ENCODE measurements at regions not wholly inside any gene's neighbourhood (a gene's known extent, or its start where the extent isn't known, plus 50 kb on each side); places are given as distances from the start of the nearest gene placed in this dataset.

DNA sequence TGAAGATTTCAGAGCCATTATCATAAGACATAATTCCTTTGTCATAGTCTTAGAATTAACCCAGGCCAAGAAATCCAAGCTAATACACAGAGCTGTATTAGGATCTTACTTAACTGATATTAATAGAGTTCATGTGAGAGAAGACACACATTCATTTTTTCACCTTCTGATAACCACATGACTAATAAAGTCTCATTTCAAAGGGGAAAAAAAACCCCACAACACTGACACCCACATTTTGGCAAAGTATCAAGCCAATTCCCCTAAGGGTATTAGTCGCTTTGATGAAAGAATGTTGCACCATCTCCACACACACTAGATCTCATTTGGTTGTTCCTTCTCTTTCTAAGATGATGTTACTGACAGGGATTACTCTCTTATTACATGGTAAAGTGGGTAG is 344.4 kb upstream of the ESRRG start:
- no peak for ATAC-seq (ENCODE audit: low FRiP score)
- no peak for DNase-seq (ENCODE audit: low spot score)
- TF ChIP-seq, protein P1, sequence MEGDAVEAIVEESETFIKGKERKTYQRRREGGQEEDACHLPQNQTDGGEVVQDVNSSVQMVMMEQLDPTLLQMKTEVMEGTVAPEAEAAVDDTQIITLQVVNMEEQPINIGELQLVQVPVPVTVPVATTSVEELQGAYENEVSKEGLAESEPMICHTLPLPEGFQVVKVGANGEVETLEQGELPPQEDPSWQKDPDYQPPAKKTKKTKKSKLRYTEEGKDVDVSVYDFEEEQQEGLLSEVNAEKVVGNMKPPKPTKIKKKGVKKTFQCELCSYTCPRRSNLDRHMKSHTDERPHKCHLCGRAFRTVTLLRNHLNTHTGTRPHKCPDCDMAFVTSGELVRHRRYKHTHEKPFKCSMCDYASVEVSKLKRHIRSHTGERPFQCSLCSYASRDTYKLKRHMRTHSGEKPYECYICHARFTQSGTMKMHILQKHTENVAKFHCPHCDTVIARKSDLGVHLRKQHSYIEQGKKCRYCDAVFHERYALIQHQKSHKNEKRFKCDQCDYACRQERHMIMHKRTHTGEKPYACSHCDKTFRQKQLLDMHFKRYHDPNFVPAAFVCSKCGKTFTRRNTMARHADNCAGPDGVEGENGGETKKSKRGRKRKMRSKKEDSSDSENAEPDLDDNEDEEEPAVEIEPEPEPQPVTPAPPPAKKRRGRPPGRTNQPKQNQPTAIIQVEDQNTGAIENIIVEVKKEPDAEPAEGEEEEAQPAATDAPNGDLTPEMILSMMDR (IDR thresholded peaks at IDR 0.05): no peak

DNA sequence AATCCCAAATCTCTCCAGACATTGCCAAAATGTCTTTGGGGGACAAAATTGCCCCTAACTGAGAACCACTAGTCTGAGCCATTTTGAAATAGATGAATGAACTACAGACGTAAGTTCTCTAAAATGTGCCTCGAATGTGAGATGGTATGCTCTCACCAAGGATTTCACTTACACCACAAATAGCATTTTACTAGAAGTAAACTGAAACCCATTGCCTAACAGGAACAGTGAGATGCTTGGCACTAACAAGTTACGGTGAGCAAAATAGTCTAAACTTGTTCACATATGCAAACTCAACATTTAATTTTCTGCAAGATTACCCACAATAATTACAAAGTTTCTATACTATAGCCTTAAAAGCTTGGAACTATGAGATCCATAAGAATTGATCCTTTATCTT is 343.6 kb upstream of the ESRRG start:
- TF ChIP-seq, protein P1 (IDR thresholded peaks at IDR 0.05): no peak
- no peak for ATAC-seq (ENCODE audit: low FRiP score)
- no peak for DNase-seq (ENCODE audit: low spot score)

DNA sequence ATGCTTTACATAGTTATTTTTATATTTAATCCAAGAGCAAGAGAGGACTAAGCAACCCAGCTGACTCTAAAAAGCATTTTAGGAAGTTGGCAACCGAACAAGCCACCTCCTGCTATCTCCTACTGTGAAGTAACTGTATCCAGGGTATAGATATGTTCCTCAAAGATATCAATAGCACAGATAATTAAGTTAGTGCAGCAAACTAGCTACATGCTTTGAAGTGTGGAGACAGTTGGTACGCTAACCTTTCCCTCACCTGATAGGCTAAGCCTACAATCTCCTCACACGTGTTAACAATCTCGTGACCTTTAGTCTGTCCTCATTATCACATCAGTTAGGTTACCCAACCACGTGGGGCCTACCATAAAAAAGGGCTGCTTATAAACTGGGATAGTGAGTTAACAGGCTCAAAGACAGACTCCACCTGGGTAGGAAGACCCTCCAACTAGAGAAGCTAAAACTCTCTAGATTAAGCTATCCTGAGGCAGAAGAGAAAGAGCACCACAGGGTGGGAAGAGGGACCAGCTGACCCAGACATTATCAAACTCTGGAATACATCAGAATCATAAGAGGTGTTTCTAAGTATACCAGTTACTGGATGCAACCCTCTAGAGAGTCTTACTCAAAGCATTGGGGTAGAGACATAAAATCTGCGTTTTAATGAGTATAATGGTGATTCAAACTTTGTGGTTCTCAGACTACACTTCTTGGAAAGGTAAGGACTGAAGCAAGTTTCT is 340.1 kb upstream of the ESRRG start:
- ATAC-seq (ENCODE audit: low FRiP score) (no peak), DNase-seq (ENCODE audit: low spot score) (no peak)
- TF ChIP-seq, protein P1 (IDR thresholded peaks at IDR 0.05): no peak

DNA sequence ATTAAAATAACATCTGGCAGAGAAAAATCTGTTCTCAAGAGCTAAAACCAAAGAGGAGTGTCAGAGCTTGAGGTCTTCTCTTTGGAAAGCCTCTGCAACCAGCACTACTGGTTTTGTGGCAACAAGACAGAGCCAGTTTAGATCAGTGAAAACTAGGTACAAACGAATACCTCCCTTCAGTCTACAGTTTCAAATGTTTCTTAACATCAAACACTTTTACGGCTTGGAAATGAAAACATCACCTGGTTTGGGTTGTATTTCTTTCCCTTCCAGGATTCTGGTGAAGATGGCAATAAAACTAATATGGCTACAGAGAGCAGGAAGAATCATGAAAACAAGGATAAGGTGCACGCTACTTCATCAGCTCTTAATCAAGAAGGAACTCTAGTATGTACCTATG is 339.4 kb upstream of the ESRRG start:
- ATAC-seq (ENCODE audit: low FRiP score): no peak
- TF ChIP-seq, protein P1 (IDR thresholded peaks at IDR 0.05): no peak
- DNase-seq (ENCODE audit: low spot score): no peak

DNA sequence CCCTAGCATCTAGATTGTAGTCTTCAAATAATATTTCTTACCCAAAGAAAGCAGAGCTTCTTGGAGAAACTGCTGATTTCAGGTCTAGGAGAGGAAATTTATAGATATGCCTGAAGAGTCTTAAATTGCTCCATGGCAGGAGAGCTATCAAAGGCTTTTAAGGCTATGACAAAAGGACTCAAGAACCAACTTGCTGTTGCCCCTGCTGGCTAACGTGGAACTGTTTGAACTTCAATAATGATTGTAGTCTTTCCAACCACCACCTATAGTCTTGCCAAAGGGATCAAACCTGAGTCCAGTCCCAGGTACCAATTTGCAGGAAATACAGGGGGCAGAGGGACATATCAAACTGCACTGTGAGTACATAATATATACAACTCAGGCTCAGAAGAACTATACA is 336.2 kb upstream of the ESRRG start:
- DNase-seq (ENCODE audit: low spot score): no peak
- ATAC-seq (ENCODE audit: low FRiP score): no peak
- TF ChIP-seq, protein P1 (IDR thresholded peaks at IDR 0.05): no peak

DNA sequence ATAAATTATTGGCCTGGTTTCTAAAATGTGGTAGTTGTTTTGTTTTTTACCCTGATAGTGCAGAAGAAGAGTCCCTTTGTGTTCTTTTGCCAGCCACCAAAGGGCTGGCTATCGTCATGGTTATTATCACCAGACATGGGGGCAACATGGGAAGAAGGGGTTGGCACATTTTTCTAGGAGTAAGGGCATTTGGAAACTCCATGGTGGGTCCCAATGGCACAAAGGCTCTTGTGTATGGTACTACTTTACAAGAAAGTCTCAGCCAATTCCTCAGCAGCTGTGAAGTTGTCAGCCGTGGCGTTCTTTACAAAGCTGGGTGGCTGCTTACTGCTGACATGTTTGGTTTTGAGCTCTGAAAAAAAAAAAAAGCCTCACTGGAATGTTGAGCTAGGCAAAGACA is 330.4 kb upstream of the ESRRG start:
- TF ChIP-seq, protein P1 (IDR thresholded peaks at IDR 0.05): no peak
- ATAC-seq (ENCODE audit: low FRiP score) (no peak), DNase-seq (ENCODE audit: low spot score) (no peak)

DNA sequence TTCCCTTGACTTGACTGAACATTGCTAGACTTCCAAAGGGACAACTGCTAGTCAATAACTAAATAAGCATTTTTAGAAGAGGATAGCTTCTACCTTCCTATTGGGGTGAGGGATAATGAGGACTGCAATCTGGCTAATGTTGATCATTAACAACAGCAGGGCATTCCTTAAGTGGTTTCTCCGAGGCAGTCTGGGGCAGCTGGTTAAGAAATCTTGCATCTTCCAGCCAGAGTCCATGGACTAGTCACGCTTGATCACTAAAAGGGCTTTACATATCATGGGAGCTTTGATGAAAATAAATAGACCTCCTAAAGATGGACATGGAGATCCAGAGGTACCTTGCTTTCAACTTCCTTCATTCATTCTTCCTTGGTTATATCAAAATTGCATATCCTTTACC is 329.4 kb upstream of the ESRRG start:
- no peak for DNase-seq (ENCODE audit: low spot score)
- no peak for ATAC-seq (ENCODE audit: low FRiP score)
- TF ChIP-seq, protein P1 (IDR thresholded peaks at IDR 0.05): no peak

Measured in omental fat pad (tissue), 3 donors.